ENCODE measurements at regions not wholly inside any gene's neighbourhood (a gene's known extent, or its start where the extent isn't known, plus 50 kb on each side); places are given as distances from the start of the nearest gene placed in this dataset.

- TF ChIP-seq, protein P1, sequence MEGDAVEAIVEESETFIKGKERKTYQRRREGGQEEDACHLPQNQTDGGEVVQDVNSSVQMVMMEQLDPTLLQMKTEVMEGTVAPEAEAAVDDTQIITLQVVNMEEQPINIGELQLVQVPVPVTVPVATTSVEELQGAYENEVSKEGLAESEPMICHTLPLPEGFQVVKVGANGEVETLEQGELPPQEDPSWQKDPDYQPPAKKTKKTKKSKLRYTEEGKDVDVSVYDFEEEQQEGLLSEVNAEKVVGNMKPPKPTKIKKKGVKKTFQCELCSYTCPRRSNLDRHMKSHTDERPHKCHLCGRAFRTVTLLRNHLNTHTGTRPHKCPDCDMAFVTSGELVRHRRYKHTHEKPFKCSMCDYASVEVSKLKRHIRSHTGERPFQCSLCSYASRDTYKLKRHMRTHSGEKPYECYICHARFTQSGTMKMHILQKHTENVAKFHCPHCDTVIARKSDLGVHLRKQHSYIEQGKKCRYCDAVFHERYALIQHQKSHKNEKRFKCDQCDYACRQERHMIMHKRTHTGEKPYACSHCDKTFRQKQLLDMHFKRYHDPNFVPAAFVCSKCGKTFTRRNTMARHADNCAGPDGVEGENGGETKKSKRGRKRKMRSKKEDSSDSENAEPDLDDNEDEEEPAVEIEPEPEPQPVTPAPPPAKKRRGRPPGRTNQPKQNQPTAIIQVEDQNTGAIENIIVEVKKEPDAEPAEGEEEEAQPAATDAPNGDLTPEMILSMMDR (IDR thresholded peaks at IDR 0.05): no peak
- TF ChIP-seq POLR2A (IDR thresholded peaks at IDR 0.05) (no peak), EP300 (IDR thresholded peaks at IDR 0.05) (no peak)
Observed at GRCh38 chr16:66043326-66043725, 323.2 kb upstream of the CDH5 start.
